IMR-90 (cell line): ENCODE measurements at regions not wholly inside any gene's neighbourhood (a gene's known extent, or its start where the extent isn't known, plus 50 kb on each side); places are given as distances from the start of the nearest gene placed in this dataset.

Experiments used
- ATAC-seq: fragments of 200-7000 bp; cut with Tn5 transposase; 2 replicates; pipeline ENCODE4 v1.9.1; 2020; ENCODE audit warnings: low read depth, mild to moderate bottlenecking, moderate library complexity
- BruUV-seq: library from RNA; stranded (reverse); fragments of 400-500 nt; replicated peaks from 2 replicates; lab custom pipeline; 2021; lab: Mats Ljungman, UMichigan
- CTCF ChIA-PET: fragments of 300-600 bp; formaldehyde crosslinking; extraction: SDS; loops from one replicate; lab custom pipeline; 2021; ENCODE audit warnings: antibody characterized with exemption; lab: Yijun Ruan, JAX
- POLR2A ChIA-PET: fragments of 300-600 bp; sonication (Branson Sonifier 250); formaldehyde crosslinking; loops from one replicate; lab custom pipeline; 2022; ENCODE audit warnings: antibody characterized with exemption; ENCODE audit not compliant: unreplicated experiment; lab: Charles Lee
- DNase-seq: peaks from one replicate; pipeline ENCODE4 v3.0.0; 2013
- H2AFZ ChIP-seq: replicated peaks from 2 replicates; pipeline ENCODE3; 2013; ENCODE audit warnings: low read length, mild to moderate bottlenecking; ENCODE audit not compliant: poor library complexity
- H2AK5ac ChIP-seq: 2 replicates; pipeline ENCODE4 v1.6.1; 2013; ENCODE audit warnings: low read depth, low read length, inconsistent platforms
- H2AK9ac ChIP-seq: replicated peaks from 2 replicates; pipeline ENCODE3; 2013; ENCODE audit warnings: mild to moderate bottlenecking, low read depth, low read length, moderate library complexity; ENCODE audit not compliant: poor library complexity
- H2BK120ac ChIP-seq: 2 replicates; pipeline ENCODE4 v1.6.1; 2013; ENCODE audit warnings: low read depth, low read length, inconsistent platforms
- H2BK15ac ChIP-seq: 3 replicates; pipeline ENCODE4 v1.6.1; 2013; ENCODE audit warnings: low read depth, low read length, inconsistent platforms
- H2BK20ac ChIP-seq: 2 replicates; pipeline ENCODE4 v1.6.1; 2013; ENCODE audit warnings: low read depth, mild to moderate bottlenecking, inconsistent platforms, low read length, moderate library complexity
- H2BK5ac ChIP-seq: 2 replicates; pipeline ENCODE4 v1.6.1; 2013; ENCODE audit warnings: mild to moderate bottlenecking, low read depth, low read length, inconsistent platforms; ENCODE audit not compliant: poor library complexity, severe bottlenecking
- H3K14ac ChIP-seq: replicated peaks from 2 replicates; pipeline ENCODE4 v1.6.1; 2013; ENCODE audit warnings: low read depth, low read length, inconsistent platforms
- H3K18ac ChIP-seq: 2 replicates; pipeline ENCODE4 v1.6.1; 2013; ENCODE audit warnings: low read depth, low read length, control low read depth
- H3K23ac ChIP-seq: 2 replicates; pipeline ENCODE4 v1.6.1; 2013; ENCODE audit warnings: low read depth, low read length, inconsistent platforms
- H3K27ac ChIP-seq: 2 replicates; pipeline ENCODE4 v1.5.1; 2013; ENCODE audit warnings: mild to moderate bottlenecking, control low read depth, low read length; ENCODE audit not compliant: insufficient read depth
- H3K27me3 ChIP-seq: 2 replicates; pipeline ENCODE4 v1.6.1; 2013; ENCODE audit warnings: low read length; ENCODE audit not compliant: control insufficient read depth, insufficient read depth
- H3K36me3 ChIP-seq: 2 replicates; pipeline ENCODE4 v1.6.1; 2013; ENCODE audit warnings: low read length, mixed read lengths; ENCODE audit not compliant: control insufficient read depth, insufficient read depth
- H3K4ac ChIP-seq: 2 replicates; pipeline ENCODE4 v1.6.1; 2013; ENCODE audit warnings: low read depth, low read length, inconsistent platforms
- H3K4me1 ChIP-seq: 2 replicates; pipeline ENCODE4 v1.6.1; 2013; ENCODE audit warnings: low read length, mixed read lengths; ENCODE audit not compliant: control insufficient read depth, insufficient read depth
- H3K4me2 ChIP-seq: 2 replicates; pipeline ENCODE4 v1.6.1; 2013; ENCODE audit warnings: low read depth, mild to moderate bottlenecking, control low read depth, low read length, moderate library complexity
- H3K4me3 ChIP-seq: 2 replicates; pipeline ENCODE4 v1.5.1; 2013; ENCODE audit warnings: low read depth, mild to moderate bottlenecking, control low read depth, low read length, moderate library complexity; ENCODE audit not compliant: insufficient read depth
- H3K56ac ChIP-seq: 2 replicates; pipeline ENCODE4 v1.6.1; 2013; ENCODE audit warnings: low read length, inconsistent platforms; ENCODE audit not compliant: insufficient read depth; ENCODE audit errors: extremely low read depth
- H3K79me1 ChIP-seq, 2 experiments: 2 replicates each; pipeline ENCODE4 v1.6.1; 2013; ENCODE audit warnings: low read length in 2 of 2, inconsistent platforms in 1 of 2, low read depth in 1 of 2
- H3K9ac ChIP-seq: 2 replicates; pipeline ENCODE4 v1.6.1; 2013; ENCODE audit warnings: low read depth, low read length, control low read depth
- H3K9me1 ChIP-seq: 2 replicates; pipeline ENCODE4 v1.6.1; 2013; ENCODE audit warnings: low read length, inconsistent platforms; ENCODE audit not compliant: insufficient read depth
- H3K9me3 ChIP-seq: 2 replicates; pipeline ENCODE4 v1.6.1; 2013; ENCODE audit warnings: low read length; ENCODE audit not compliant: control insufficient read depth, insufficient read depth
- H4K20me1 ChIP-seq: 2 replicates; pipeline ENCODE4 v1.6.1; 2013; ENCODE audit warnings: low read length, inconsistent platforms; ENCODE audit not compliant: insufficient read depth
- H4K5ac ChIP-seq: 2 replicates; pipeline ENCODE4 v1.6.1; 2013; ENCODE audit warnings: mild to moderate bottlenecking, low read depth, low read length, control low read depth
- H4K8ac ChIP-seq, 2 experiments: 2 replicates each; pipeline ENCODE4 v1.6.1; 2013; ENCODE audit warnings: low read depth in 2 of 2, low read length in 2 of 2, control low read depth in 1 of 2, inconsistent platforms in 1 of 2
- H4K91ac ChIP-seq: 2 replicates; pipeline ENCODE4 v1.6.1; 2013; ENCODE audit warnings: low read depth, low read length, inconsistent platforms; ENCODE audit not compliant: insufficient read depth
- CEBPB ChIP-seq: IDR thresholded peaks from 2 replicates; pipeline ENCODE4 v1.6.1; 2012; ENCODE audit warnings: low read depth, low read length, improper control_type of control experiment
- CHD1 ChIP-seq: IDR thresholded peaks from 2 replicates; pipeline ENCODE4 v1.6.1; 2012; ENCODE audit warnings: low read depth, low read length, improper control_type of control experiment
- CTCF ChIP-seq: conservative IDR thresholded peaks from 2 replicates; pipeline ENCODE4 v1.5.1; 2012; ENCODE audit warnings: mild to moderate bottlenecking, low read depth, low read length, improper control_type of control experiment
- ELK1 ChIP-seq: fragments of 150-350 bp; IDR thresholded peaks from 2 replicates; pipeline ENCODE4 v1.6.1; 2016; ENCODE audit warnings: low read depth, mild to moderate bottlenecking, low read length, moderate library complexity, borderline replicate concordance
- FOS ChIP-seq: fragments of 150-350 bp; IDR thresholded peaks from 2 replicates; pipeline ENCODE4 v1.6.1; 2016; ENCODE audit warnings: low read depth, low read length
- MAFK ChIP-seq: IDR thresholded peaks from 2 replicates; pipeline ENCODE4 v1.6.1; 2012; ENCODE audit warnings: low read depth, low read length, improper control_type of control experiment
- MAZ ChIP-seq: IDR thresholded peaks from 2 replicates; pipeline ENCODE4 v1.6.1; 2012; ENCODE audit warnings: low read depth, mild to moderate bottlenecking, low read length, improper control_type of control experiment, moderate library complexity, borderline replicate concordance
- MXI1 ChIP-seq: IDR thresholded peaks from 2 replicates; pipeline ENCODE4 v1.6.1; 2012; ENCODE audit warnings: low read depth, mild to moderate bottlenecking, low read length, moderate library complexity, borderline replicate concordance
- POLR2A ChIP-seq: IDR thresholded peaks from 2 replicates; pipeline ENCODE4 v1.6.1; 2012; ENCODE audit warnings: mild to moderate bottlenecking, low read depth, low read length
- RAD21 ChIP-seq: IDR thresholded peaks from 2 replicates; pipeline ENCODE4 v1.6.1; 2012; ENCODE audit warnings: low read length, improper control_type of control experiment
- RFX5 ChIP-seq: IDR thresholded peaks from 2 replicates; pipeline ENCODE4 v1.8.0; 2012; ENCODE audit warnings: low read depth, mild to moderate bottlenecking, low read length, moderate library complexity
- SMC3 ChIP-seq: fragments of 150-350 bp; IDR thresholded peaks from 2 replicates; pipeline ENCODE4 v1.6.1; 2016; ENCODE audit warnings: low read depth, mild to moderate bottlenecking, antibody characterized with exemption, low read length, moderate library complexity
- USF2 ChIP-seq: fragments of 150-350 bp; IDR thresholded peaks from 2 replicates; pipeline ENCODE4 v1.6.1; 2017; ENCODE audit warnings: mild to moderate bottlenecking, antibody characterized with exemption, low read length, low read depth
- WGBS, 2 experiments: methylation state at CpG; one replicate each; pipeline versions ENCODE4 v1.1.5 to v1.1.7; 2013; ENCODE audit warnings: missing lambda C conversion rate in 2 of 2; ENCODE audit not compliant: insufficient read length in 1 of 2; ENCODE audit errors: extremely low coverage in 2 of 2; 5-methylcytosine and 5-hydroxymethylcytosine counted together
- dilution Hi-C: fragments of 300-500 bp; cut with HindIII; formaldehyde crosslinking; loops from one replicate; pipeline ENCODE4 v1.14.3; 2018; ENCODE audit warnings: low sequenced_read_pairs; ENCODE audit not compliant: unreplicated experiment
- in situ Hi-C: fragments of 300-500 bp; cut with MboI; formaldehyde crosslinking; loops from 3 replicates; pipeline ENCODE4 v1.14.3; 2019; ENCODE audit warnings: low sequenced_read_pairs, inconsistent platforms, mixed read lengths
- intact Hi-C: fragments of 100-400 bp; cut with micrococcal nuclease; formaldehyde crosslinking; loops from 2 replicates; pipeline ENCODE4 v1.10.0; 2022

- ATAC-seq (no peak), DNase-seq (no peak)
- ChIA-PET CTCF (no interaction called here), POLR2A (no interaction called here)
- Histone ChIP-seq H3K23ac (no peak overlapping the region), H2BK20ac (no peak overlapping the region), H2AFZ (no peak overlapping the region), H3K9me3 (no peaks in the 10 kb centered on the region), H3K9me1 (no peaks in the 10 kb centered on the region), H3K56ac (no peak overlapping the region), H2AK5ac (no peak overlapping the region), H3K18ac (no peak overlapping the region), H4K91ac (no peak overlapping the region), H3K4me3 (no peak overlapping the region), H3K4me1 (no peaks in the 10 kb centered on the region), H3K27me3 (no peaks in the 10 kb centered on the region), H3K4me2 (no peak overlapping the region), H4K20me1 (no peaks in the 10 kb centered on the region), H3K14ac (no peak overlapping the region), H4K8ac (no peak overlapping the region), H2BK120ac (no peak overlapping the region), H3K27ac (no peak overlapping the region), H3K9ac (no peak overlapping the region), H2AK9ac (no peak overlapping the region), H3K4ac (no peak overlapping the region), H2BK5ac (no peak overlapping the region), H4K5ac (no peak overlapping the region), H3K79me1 (no peaks in the 10 kb centered on the region), H2BK15ac (no peak overlapping the region), H3K36me3 (no peaks in the 10 kb centered on the region)
- in situ Hi-C loops: no loop called here
- no CpG with 5 or more reads among the region's 1 CpG for WGBS, 2 experiments
- TF ChIP-seq CEBPB: no peak
- TF ChIP-seq MXI1: no peak
- no peak for TF ChIP-seq RFX5
- TF ChIP-seq POLR2A: no peak
- no peak for TF ChIP-seq CTCF
- TF ChIP-seq SMC3: no peak
- TF ChIP-seq MAFK: no peak
- no peak for TF ChIP-seq RAD21
- no peak for TF ChIP-seq ELK1
- no peak for TF ChIP-seq USF2
- TF ChIP-seq MAZ: no peak
- TF ChIP-seq CHD1: no peak
- no peak for TF ChIP-seq FOS
- no TSS peak for BruUV-seq
- intact Hi-C loops: no loop called here
- dilution Hi-C loops: no loop called here
Observed at GRCh38 chr18:44409515-44409914, 271.2 kb upstream of the SETBP1 start.
